Breast epithelium (tissue), 4 donors: ENCODE measurements at regions not wholly inside any gene's neighbourhood (a gene's known extent, or its start where the extent isn't known, plus 50 kb on each side); places are given as distances from the start of the nearest gene placed in this dataset.

ENCODE experiments used
- DNase-seq, 2 donors: peaks; one replicate each; pipeline ENCODE4 v3.0.0-alpha.2; 2019; ENCODE audit warnings: low spot score in 2 of 2
- H3K27ac ChIP-seq, 2 donors: fragments of 200-600 bp; sonication (generic) in 1 of 2; one replicate each; pipeline ENCODE4 v1.5.1; 2016 to 2019; ENCODE audit warnings: mild to moderate bottlenecking in 1 of 2
- H3K27me3 ChIP-seq, 2 donors: fragments of 200-600 bp; sonication (generic) in 1 of 2; one replicate each; pipeline versions ENCODE4 v1.5.1 to v1.6.0; 2017 to 2019; ENCODE audit warnings: control low read depth in 1 of 2, mild to moderate bottlenecking in 1 of 2
- H3K36me3 ChIP-seq: fragments of 200-600 bp; one replicate; pipeline ENCODE4 v1.5.1; 2019
- H3K4me1 ChIP-seq, 2 donors: fragments of 200-600 bp; sonication (generic); one replicate each; pipeline ENCODE4 v1.5.1; 2016 to 2019; ENCODE audit warnings: control low read depth in 1 of 2
- H3K4me3 ChIP-seq, 3 donors: fragments of 200-600 bp; sonication (generic); 1 replicate in 2 of 3; 2 replicates in 1 of 3; pipeline ENCODE4 v1.5.1; 2016 to 2019; ENCODE audit warnings: mild to moderate bottlenecking in 3 of 3, moderate library complexity in 2 of 3
- H3K9me3 ChIP-seq, 2 donors: fragments of 200-600 bp; sonication (generic) in 1 of 2; one replicate each; pipeline ENCODE4 v1.5.1; 2016 to 2019; ENCODE audit warnings: control low read depth in 1 of 2
- CTCF ChIP-seq, 3 donors: fragments of 450-650 bp; IDR thresholded peaks; one replicate each; pipeline ENCODE4 v1.5.1; 2016 to 2017; ENCODE audit warnings: antibody characterized with exemption in 3 of 3, mild to moderate bottlenecking in 3 of 3, moderate library complexity in 3 of 3
- POLR2A ChIP-seq: fragments of 450-650 bp; IDR thresholded peaks from one replicate; pipeline ENCODE4 v1.6.1; 2016; ENCODE audit warnings: antibody characterized with exemption, mild to moderate bottlenecking, moderate library complexity
- POLR2AphosphoS5 ChIP-seq, 3 donors: sonication (generic); formaldehyde crosslinking; IDR thresholded peaks; one replicate each; pipeline ENCODE4 v1.6.1; 2017; ENCODE audit warnings: antibody characterized with exemption in 3 of 3
- intact Hi-C: fragments of 100-400 bp; cut with DNase I; formaldehyde crosslinking; loops from one replicate; pipeline ENCODE4 v1.15.1; 2023; ENCODE audit warnings: low total_unique reads

- intact Hi-C loops: no loop called here
- no peaks in the 10 kb centered on the region for H3K9me3 ChIP-seq
- no peaks in the 10 kb centered on the region for H3K4me1 ChIP-seq
- H3K27ac ChIP-seq: no peak overlapping the region
- no peak for DNase-seq
- TF ChIP-seq POLR2A: no peak
- no peak for TF ChIP-seq POLR2AphosphoS5 (IDR thresholded peaks at IDR 0.05)
- TF ChIP-seq CTCF (IDR thresholded peaks at IDR 0.05): no peak
- no peaks in the 10 kb centered on the region for H3K27me3 ChIP-seq
- H3K4me3 ChIP-seq: no peak overlapping the region
- H3K36me3 ChIP-seq: no peaks in the 10 kb centered on the region
Measured at GRCh38 chr18:55763298-55763697, 175.3 kb upstream of the TCF4 start.

DNA sequence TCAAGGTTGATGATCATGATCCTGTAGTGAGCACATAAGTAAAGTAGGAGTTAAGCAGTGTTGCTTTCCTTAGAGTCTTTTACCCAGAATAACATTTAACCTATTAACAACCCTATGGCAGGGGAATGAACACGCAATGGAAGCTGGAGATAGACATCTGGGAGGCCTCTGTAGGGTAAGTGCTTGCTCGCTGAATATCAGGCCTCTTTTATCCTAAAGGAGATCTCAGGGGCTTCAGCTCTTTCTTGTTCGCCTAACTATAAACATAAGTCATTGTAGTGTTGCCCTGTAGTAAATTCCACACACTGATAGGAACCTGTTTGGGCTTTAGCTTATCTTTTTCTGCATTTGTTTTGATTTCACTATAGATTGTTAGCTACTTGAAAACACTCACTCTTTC, 174.4 kb upstream of the TCF4 start:
- Histone ChIP-seq H3K36me3 (no peaks in the 10 kb centered on the region), H3K4me3 (no peak overlapping the region), H3K9me3 (no peaks in the 10 kb centered on the region), H3K4me1 (no peaks in the 10 kb centered on the region), H3K27me3 (no peaks in the 10 kb centered on the region), H3K27ac (no peak overlapping the region)
- intact Hi-C loops: no loop called here
- TF ChIP-seq CTCF (IDR thresholded peaks at IDR 0.05) (no peak), POLR2AphosphoS5 (IDR thresholded peaks at IDR 0.05) (no peak)
- no peak for DNase-seq

GRCh38 chr18:55753643-55754263, 165.8 kb upstream of the TCF4 start:
- intact Hi-C loops: no loop called here
- no peak for DNase-seq

GRCh38 chr18:55751476-55751875, 163.5 kb upstream of the TCF4 start:
- TF ChIP-seq CTCF (IDR thresholded peaks at IDR 0.05) (no peak), POLR2AphosphoS5 (IDR thresholded peaks at IDR 0.05) (no peak), POLR2A (no peak)
- H3K27me3 ChIP-seq: no peaks in the 10 kb centered on the region
- no peak overlapping the region for H3K4me3 ChIP-seq
- H3K4me1 ChIP-seq: no peaks in the 10 kb centered on the region
- intact Hi-C loops: no loop called here
- no peaks in the 10 kb centered on the region for H3K9me3 ChIP-seq
- no peak for DNase-seq
- H3K36me3 ChIP-seq: no peaks in the 10 kb centered on the region
- H3K27ac ChIP-seq: no peak overlapping the region

More at GRCh38 chr18:55753643-55754263, 165.8 kb upstream of the TCF4 start:
- H3K4me3 ChIP-seq: no peak overlapping the region
- H3K9me3 ChIP-seq: no peaks in the 10 kb centered on the region
- no peaks in the 10 kb centered on the region for H3K36me3 ChIP-seq
- H3K27ac ChIP-seq: no peak overlapping the region
- H3K4me1 ChIP-seq: no peaks in the 10 kb centered on the region
- H3K27me3 ChIP-seq: no peaks in the 10 kb centered on the region
- no peak for TF ChIP-seq POLR2A
- TF ChIP-seq CTCF (IDR thresholded peaks at IDR 0.05): no peak
- no peak for TF ChIP-seq POLR2AphosphoS5 (IDR thresholded peaks at IDR 0.05)

GRCh38 chr18:55748227-55748738, 160.3 kb upstream of the TCF4 start:
- intact Hi-C loops: no loop called here
- DNase-seq: no peak
- no peaks in the 10 kb centered on the region for H3K36me3 ChIP-seq
- no peak overlapping the region for H3K4me3 ChIP-seq
- H3K9me3 ChIP-seq: no peaks in the 10 kb centered on the region
- H3K27me3 ChIP-seq: no peaks in the 10 kb centered on the region
- H3K27ac ChIP-seq: no peak overlapping the region
- no peak for TF ChIP-seq POLR2AphosphoS5 (IDR thresholded peaks at IDR 0.05)
- no peak for TF ChIP-seq POLR2A
- TF ChIP-seq CTCF (IDR thresholded peaks at IDR 0.05): no peak
- no peaks in the 10 kb centered on the region for H3K4me1 ChIP-seq
